Bronchial epithelial cell (primary cell): ENCODE measurements at regions not wholly inside any gene's neighbourhood (a gene's known extent, or its start where the extent isn't known, plus 50 kb on each side); places are given as distances from the start of the nearest gene placed in this dataset.

ENCODE experiments used
- DNase-seq: peaks from one replicate; pipeline ENCODE4 v3.0.0-alpha.2; 2010; ENCODE audit warnings: low read depth
- FAIRE-seq: peaks from 2 replicates; lab custom pipeline; 2011; peaks lifted over from hg19 to GRCh38; lab: Jason Lieb, UNC
- H3K27me3 ChIP-seq: 2 replicates; pipeline ENCODE4 v1.5.1; 2011; ENCODE audit warnings: low read length; ENCODE audit not compliant: control insufficient read depth, insufficient read depth
- H3K36me3 ChIP-seq: 2 replicates; pipeline ENCODE4 v1.5.1; 2011; ENCODE audit warnings: low read length; ENCODE audit not compliant: control insufficient read depth, insufficient read depth
- H3K4me3 ChIP-seq: 2 replicates; pipeline ENCODE4 v1.5.1; 2011; ENCODE audit warnings: mild to moderate bottlenecking, low read depth, low read length, control low read depth
- CTCF ChIP-seq: IDR thresholded peaks from 2 replicates; pipeline ENCODE4 v1.5.1; 2011; ENCODE audit warnings: mild to moderate bottlenecking, moderate library complexity, low read length, control low read depth, inconsistent platforms; ENCODE audit not compliant: insufficient read depth, severe bottlenecking

DNA sequence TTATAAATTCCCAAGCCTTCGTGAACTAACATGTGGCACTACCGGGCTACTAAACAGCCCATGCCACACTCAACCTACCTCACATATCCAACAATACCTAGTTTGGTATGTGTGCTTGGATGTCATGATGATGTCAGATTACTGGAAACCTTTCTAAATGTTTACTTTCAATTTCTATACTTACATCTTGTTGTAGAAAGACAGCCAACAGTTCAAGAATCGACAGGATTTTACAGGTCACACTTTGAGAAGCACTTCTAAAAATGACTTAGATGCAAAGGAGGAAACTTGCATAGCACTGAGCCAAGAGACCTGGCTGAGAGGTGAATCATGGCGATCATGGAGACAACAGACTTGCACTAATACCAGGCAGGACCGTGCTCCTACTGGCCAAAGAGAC lies 209.9 kb downstream of the COL4A1 start:
- DNase-seq: peak; percentile 91
- FAIRE-seq: peak; percentile 18
- H3K4me3 ChIP-seq: no peak overlapping the region
- no peak for TF ChIP-seq CTCF
- H3K27me3 ChIP-seq: no peaks in the 10 kb centered on the region
- no peaks in the 10 kb centered on the region for H3K36me3 ChIP-seq

DNA sequence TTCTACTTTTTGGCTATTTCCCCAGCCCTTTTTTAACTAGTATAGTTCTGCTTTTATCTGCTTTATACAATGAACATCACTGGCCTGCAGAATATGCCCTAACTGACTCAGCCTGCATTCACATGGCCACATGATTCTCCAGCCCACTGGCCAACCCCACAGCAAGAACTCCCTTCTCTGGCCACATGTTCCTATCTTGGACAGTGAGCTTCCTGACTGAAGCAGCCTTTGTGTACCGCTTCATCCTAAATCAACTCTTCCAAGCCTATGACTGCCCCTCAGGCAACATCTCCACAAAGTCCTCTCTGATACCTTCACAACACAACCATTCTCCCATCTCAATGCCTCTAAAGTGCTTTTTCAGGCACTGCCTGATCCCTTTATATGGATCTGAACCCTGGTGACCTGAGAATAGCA lies 214.1 kb downstream of the COL4A1 start:
- TF ChIP-seq CTCF: no peak
- Histone ChIP-seq H3K27me3 (no peaks in the 10 kb centered on the region), H3K36me3 (no peaks in the 10 kb centered on the region), H3K4me3 (no peak overlapping the region)
- FAIRE-seq (no peak), DNase-seq (no peak)

- FAIRE-seq (no peak), DNase-seq (no peak)
- Histone ChIP-seq H3K36me3 (no peaks in the 10 kb centered on the region), H3K4me3 (no peak overlapping the region), H3K27me3 (no peaks in the 10 kb centered on the region)
- TF ChIP-seq CTCF: peak; percentile 20
These were observed 217.1 kb downstream of the COL4A1 start for GRCh38 chr13:110089815-110090214.

GRCh38 chr13:110089100-110089499 lies 217.9 kb downstream of the COL4A1 start:
- H3K4me3 ChIP-seq: no peak overlapping the region
- no peak for FAIRE-seq
- no peaks in the 10 kb centered on the region for H3K36me3 ChIP-seq
- no peak for DNase-seq
- TF ChIP-seq CTCF: no peak
- H3K27me3 ChIP-seq: no peaks in the 10 kb centered on the region

DNA sequence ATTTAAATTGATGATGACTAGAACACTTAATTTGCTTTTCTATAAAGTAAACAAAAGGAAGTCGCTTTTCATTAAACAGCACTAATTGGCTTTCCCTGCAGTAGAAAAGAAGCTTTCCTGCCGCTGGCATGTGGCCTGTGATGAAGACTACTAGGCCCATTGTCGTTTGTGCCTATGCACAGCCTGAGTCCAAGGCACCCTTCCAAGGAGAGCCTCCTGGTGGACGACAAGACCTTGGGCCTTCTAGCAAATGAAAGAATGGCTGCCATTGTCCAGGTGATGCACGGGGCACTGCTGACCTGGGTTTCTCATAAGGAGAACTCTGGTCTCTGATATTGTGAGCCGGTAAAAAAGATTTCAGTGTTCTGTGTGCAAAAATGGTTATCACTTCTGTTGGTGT lies 233.0 kb downstream of the COL4A1 start:
- TF ChIP-seq CTCF: no peak
- no peaks in the 10 kb centered on the region for H3K36me3 ChIP-seq
- H3K27me3 ChIP-seq: no peaks in the 10 kb centered on the region
- DNase-seq (no peak), FAIRE-seq (no peak)
- no peak overlapping the region for H3K4me3 ChIP-seq

- FAIRE-seq (no peak), DNase-seq (peak; percentile 91)
- H3K36me3 ChIP-seq: no peaks in the 10 kb centered on the region
- no peaks in the 10 kb centered on the region for H3K27me3 ChIP-seq
- H3K4me3 ChIP-seq: no peak overlapping the region
- no peak for TF ChIP-seq CTCF
These were observed 236.3 kb downstream of the COL4A1 start for GRCh38 chr13:110070511-110071120.
